Activated T-cell treated with anti-CD3 and anti-CD28 coated beads, Interleukin-2, amount 50 U/mL, for 24 hours (primary cell): ENCODE measurements at regions not wholly inside any gene's neighbourhood (a gene's known extent, or its start where the extent isn't known, plus 50 kb on each side); places are given as distances from the start of the nearest gene placed in this dataset.

Source experiments
- DNase-seq: peaks from one replicate; pipeline ENCODE4 v3.0.0-alpha.2; 2020
- H3K27ac Mint-ChIP-seq: 2 replicates; pipeline ENCODE4 v1.8.0; 2020; ENCODE audit warnings: mild to moderate bottlenecking, mixed read lengths
- H3K27me3 Mint-ChIP-seq: 2 replicates; pipeline ENCODE4 v1.8.0; 2020; ENCODE audit warnings: mixed read lengths
- H3K36me3 Mint-ChIP-seq: 2 replicates; pipeline ENCODE4 v1.8.0; 2020; ENCODE audit warnings: low read depth, mixed read lengths
- H3K4me1 Mint-ChIP-seq: 2 replicates; pipeline ENCODE4 v1.8.0; 2020; ENCODE audit warnings: low read depth, mixed read lengths
- H3K4me3 Mint-ChIP-seq: 2 replicates; pipeline ENCODE4 v1.8.0; 2020; ENCODE audit warnings: mild to moderate bottlenecking, moderate library complexity, mixed read lengths
- H3K9me3 Mint-ChIP-seq: 2 replicates; pipeline ENCODE4 v1.8.0; 2020; ENCODE audit warnings: mixed read lengths

GRCh38 chr5:116372931-116373597 is 201.6 kb downstream of the SEMA6A start:
- H3K9me3 Mint-ChIP-seq: no peaks in the 10 kb centered on the region
- peaks cover 21% of the 10 kb centered on the region for H3K4me1 Mint-ChIP-seq
- no peak for DNase-seq
- H3K36me3 Mint-ChIP-seq: peaks cover 27% of the 10 kb centered on the region
- H3K27ac Mint-ChIP-seq: no peak overlapping the region
- H3K27me3 Mint-ChIP-seq: no peaks in the 10 kb centered on the region
- no peak overlapping the region for H3K4me3 Mint-ChIP-seq

GRCh38 chr5:116371935-116372334 is 202.7 kb downstream of the SEMA6A start:
- DNase-seq: no peak
- Mint-ChIP-seq H3K27ac (no peak overlapping the region), H3K4me1 (peaks cover 21% of the 10 kb centered on the region), H3K9me3 (no peaks in the 10 kb centered on the region), H3K27me3 (no peaks in the 10 kb centered on the region), H3K36me3 (peaks cover 27% of the 10 kb centered on the region), H3K4me3 (no peak overlapping the region)

GRCh38 chr5:116371431-116371830 is 203.2 kb downstream of the SEMA6A start:
- no peak overlapping the region for H3K4me3 Mint-ChIP-seq
- DNase-seq: no peak
- peaks cover 24% of the 10 kb centered on the region for H3K36me3 Mint-ChIP-seq
- no peaks in the 10 kb centered on the region for H3K9me3 Mint-ChIP-seq
- H3K27ac Mint-ChIP-seq: no peak overlapping the region
- H3K4me1 Mint-ChIP-seq: peaks cover 21% of the 10 kb centered on the region
- H3K27me3 Mint-ChIP-seq: no peaks in the 10 kb centered on the region

- no peak for DNase-seq
- no peak overlapping the region for H3K27ac Mint-ChIP-seq
- no peak overlapping the region for H3K4me3 Mint-ChIP-seq
- H3K9me3 Mint-ChIP-seq: no peaks in the 10 kb centered on the region
- no peaks in the 10 kb centered on the region for H3K27me3 Mint-ChIP-seq
- H3K36me3 Mint-ChIP-seq: peaks cover 19% of the 10 kb centered on the region
- H3K4me1 Mint-ChIP-seq: peaks cover 21% of the 10 kb centered on the region
These were observed 203.7 kb downstream of the SEMA6A start for GRCh38 chr5:116370886-116371285.

GRCh38 chr5:116370149-116370548 is 204.5 kb downstream of the SEMA6A start:
- H3K4me3 Mint-ChIP-seq: no peak overlapping the region
- no peaks in the 10 kb centered on the region for H3K9me3 Mint-ChIP-seq
- no peaks in the 10 kb centered on the region for H3K27me3 Mint-ChIP-seq
- peaks cover 21% of the 10 kb centered on the region for H3K4me1 Mint-ChIP-seq
- H3K27ac Mint-ChIP-seq: no peak overlapping the region
- peaks cover 19% of the 10 kb centered on the region for H3K36me3 Mint-ChIP-seq
- DNase-seq: no peak

DNA sequence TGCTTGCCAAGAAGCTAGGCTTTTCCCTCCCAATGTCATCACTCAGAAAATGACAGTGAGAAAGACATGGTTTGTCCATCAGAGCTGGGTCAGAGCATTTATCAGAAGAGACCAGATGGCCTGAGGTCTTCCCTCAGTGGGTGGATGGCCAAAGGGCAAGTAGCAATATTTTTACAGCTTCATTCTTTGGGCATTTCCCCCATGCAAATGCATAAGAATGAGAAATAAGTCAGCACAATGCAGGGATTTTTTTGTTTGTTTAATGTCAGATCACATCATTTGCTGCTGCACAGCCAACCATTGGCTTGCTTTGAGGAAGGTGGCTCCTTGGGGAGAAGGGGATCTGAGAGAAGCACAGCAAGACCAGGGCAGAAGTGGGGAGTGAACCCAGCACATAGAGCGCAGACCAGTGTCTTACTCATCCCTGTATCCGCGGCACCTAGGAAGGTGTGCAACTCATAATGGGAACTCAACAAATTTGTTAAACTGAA is 209.6 kb downstream of the SEMA6A start:
- Mint-ChIP-seq H3K27me3 (no peaks in the 10 kb centered on the region), H3K9me3 (no peaks in the 10 kb centered on the region), H3K36me3 (peaks cover 22% of the 10 kb centered on the region), H3K27ac (no peak overlapping the region), H3K4me3 (no peak overlapping the region), H3K4me1 (peaks cover 7% of the 10 kb centered on the region)
- DNase-seq: no peak

DNA sequence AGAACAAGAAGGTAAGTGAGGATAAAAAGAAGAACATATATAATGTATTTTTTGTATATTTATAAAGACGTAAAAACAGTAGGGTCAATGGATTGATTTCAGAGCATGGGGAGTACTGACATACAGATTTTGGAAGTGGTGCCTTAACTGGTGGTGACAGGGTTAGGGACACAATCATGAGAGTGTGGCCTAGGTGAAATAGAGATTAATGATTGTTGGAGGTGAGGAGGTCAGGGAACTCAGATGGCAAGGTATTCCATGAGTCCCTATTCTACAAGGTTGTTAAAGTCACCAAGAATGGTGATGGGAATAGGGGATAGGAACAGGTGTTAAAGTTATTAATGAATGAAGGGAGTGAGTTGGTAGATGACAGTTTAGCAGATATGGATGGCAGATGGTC is 210.8 kb downstream of the SEMA6A start:
- no peak for DNase-seq
- H3K9me3 Mint-ChIP-seq: no peaks in the 10 kb centered on the region
- H3K27ac Mint-ChIP-seq: no peak overlapping the region
- H3K4me1 Mint-ChIP-seq: peaks cover 3% of the 10 kb centered on the region
- no peaks in the 10 kb centered on the region for H3K27me3 Mint-ChIP-seq
- H3K4me3 Mint-ChIP-seq: no peak overlapping the region
- H3K36me3 Mint-ChIP-seq: peaks cover 26% of the 10 kb centered on the region

- H3K27ac Mint-ChIP-seq: no peak overlapping the region
- no peaks in the 10 kb centered on the region for H3K9me3 Mint-ChIP-seq
- peaks cover 4% of the 10 kb centered on the region for H3K4me1 Mint-ChIP-seq
- peaks cover 30% of the 10 kb centered on the region for H3K36me3 Mint-ChIP-seq
- no peaks in the 10 kb centered on the region for H3K27me3 Mint-ChIP-seq
- DNase-seq: no peak
- no peak overlapping the region for H3K4me3 Mint-ChIP-seq
These were observed 212.5 kb downstream of the SEMA6A start for GRCh38 chr5:116361979-116362577.

DNA sequence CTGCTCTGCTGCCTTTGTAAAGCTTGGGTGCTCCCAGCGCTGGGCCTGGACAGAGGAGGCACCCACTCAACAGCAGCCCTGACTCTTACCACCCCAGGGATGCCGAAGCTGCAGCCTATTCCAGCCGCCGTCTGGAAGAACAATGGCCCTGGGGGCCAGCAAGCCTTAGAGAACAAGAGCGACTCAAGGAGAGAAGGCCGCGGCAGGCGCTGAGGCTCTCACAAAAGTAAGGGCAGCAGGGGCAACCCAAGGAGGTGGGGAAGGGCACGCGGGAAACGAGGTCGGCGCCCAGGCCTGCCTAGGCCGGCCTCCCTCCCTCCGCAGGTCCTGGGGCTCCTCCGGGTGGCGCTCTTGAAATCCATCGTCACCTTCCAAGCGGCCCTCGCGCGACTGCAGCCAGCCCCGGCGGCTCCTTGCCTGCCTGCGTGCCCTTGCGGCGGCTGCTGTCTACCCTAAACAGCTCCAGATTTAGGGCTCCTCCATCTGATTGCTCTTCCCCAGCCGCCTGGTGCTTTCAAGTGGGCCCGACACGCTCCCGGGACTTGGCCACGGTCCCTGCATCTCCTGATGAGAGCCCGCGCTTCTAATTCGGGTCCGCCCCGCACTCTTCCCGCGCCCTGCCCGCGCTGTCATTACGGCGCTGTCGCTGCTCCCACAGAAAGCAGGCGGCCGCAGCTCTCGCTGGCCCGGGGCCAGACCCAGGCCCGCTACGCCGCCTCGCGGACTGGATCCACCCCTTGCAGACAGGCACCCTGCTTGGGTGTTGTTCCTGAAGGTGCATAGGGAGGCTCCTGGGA is 213.3 kb downstream of the SEMA6A start:
- no peak for DNase-seq
- H3K4me1 Mint-ChIP-seq: peaks cover 4% of the 10 kb centered on the region
- no peak overlapping the region for H3K4me3 Mint-ChIP-seq
- H3K36me3 Mint-ChIP-seq: peaks cover 35% of the 10 kb centered on the region
- H3K9me3 Mint-ChIP-seq: no peaks in the 10 kb centered on the region
- H3K27ac Mint-ChIP-seq: no peak overlapping the region
- H3K27me3 Mint-ChIP-seq: no peaks in the 10 kb centered on the region

GRCh38 chr5:116360008-116360853 is 214.4 kb downstream of the SEMA6A start:
- Mint-ChIP-seq H3K27ac (no peak overlapping the region), H3K4me1 (peaks cover 4% of the 10 kb centered on the region), H3K36me3 (peaks cover 41% of the 10 kb centered on the region), H3K9me3 (no peaks in the 10 kb centered on the region), H3K27me3 (no peaks in the 10 kb centered on the region), H3K4me3 (no peak overlapping the region)
- no peak for DNase-seq

DNA sequence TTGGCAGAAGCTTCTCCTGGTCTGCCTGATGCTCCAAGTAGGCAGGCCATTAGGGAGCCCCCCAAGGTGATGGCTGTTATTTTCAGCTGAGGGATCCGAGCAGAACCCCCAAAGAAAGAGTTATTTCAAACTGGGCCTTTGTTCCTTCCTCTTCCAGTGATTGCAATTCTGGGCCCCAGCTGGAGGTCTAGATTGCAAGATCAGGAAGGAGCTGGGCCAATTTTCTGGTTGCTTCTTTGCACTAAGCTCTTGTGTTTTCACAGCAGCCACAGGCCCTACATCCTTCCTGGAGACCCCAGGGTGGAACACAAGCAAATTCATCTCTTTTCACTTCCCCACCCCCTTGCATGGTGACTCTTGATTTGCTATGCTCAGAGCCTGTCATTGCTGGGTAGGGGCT is 215.0 kb downstream of the SEMA6A start:
- H3K4me1 Mint-ChIP-seq: peaks cover 4% of the 10 kb centered on the region
- no peak overlapping the region for H3K27ac Mint-ChIP-seq
- no peaks in the 10 kb centered on the region for H3K27me3 Mint-ChIP-seq
- H3K4me3 Mint-ChIP-seq: no peak overlapping the region
- DNase-seq: no peak
- peaks cover 42% of the 10 kb centered on the region for H3K36me3 Mint-ChIP-seq
- no peaks in the 10 kb centered on the region for H3K9me3 Mint-ChIP-seq

- Mint-ChIP-seq H3K9me3 (peaks cover 2% of the 10 kb centered on the region), H3K27ac (no peak overlapping the region), H3K36me3 (peaks cover 45% of the 10 kb centered on the region), H3K4me1 (peaks cover 4% of the 10 kb centered on the region), H3K27me3 (no peaks in the 10 kb centered on the region), H3K4me3 (no peak overlapping the region)
- DNase-seq: no peak
These were observed 215.7 kb downstream of the SEMA6A start for GRCh38 chr5:116358911-116359418.

DNA sequence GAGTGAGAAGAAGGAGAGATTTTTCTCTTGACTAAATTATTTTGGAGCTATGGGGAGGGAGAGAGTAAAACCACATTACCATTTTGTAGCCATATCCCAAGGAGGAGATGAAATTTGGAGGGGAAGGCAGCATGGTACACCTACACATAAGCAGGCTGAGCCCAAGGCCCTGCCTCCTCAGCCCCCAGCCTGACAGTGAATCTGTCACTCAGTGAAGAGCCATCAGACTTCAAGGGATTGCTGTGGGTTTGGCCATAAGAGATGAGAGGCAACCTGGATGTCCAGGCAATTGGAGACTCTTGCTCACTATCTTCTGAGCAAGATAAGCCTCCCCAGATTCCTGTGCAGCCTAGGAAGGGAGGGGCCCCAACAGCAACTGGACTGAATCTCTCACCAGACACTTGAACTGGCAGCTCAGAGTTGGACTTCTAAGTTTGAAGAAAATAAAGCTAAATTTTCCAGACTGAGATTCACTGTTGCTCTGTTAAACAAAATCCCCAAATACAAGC is 216.6 kb downstream of the SEMA6A start:
- Mint-ChIP-seq H3K4me3 (no peak overlapping the region), H3K27ac (no peak overlapping the region), H3K27me3 (no peaks in the 10 kb centered on the region), H3K36me3 (peaks cover 52% of the 10 kb centered on the region), H3K4me1 (peaks cover 4% of the 10 kb centered on the region), H3K9me3 (peaks cover 9% of the 10 kb centered on the region)
- no peak for DNase-seq
